ENCODE measurements at regions not wholly inside any gene's neighbourhood (a gene's known extent, or its start where the extent isn't known, plus 50 kb on each side); places are given as distances from the start of the nearest gene placed in this dataset.

GRCh38 chr9:1882711-1883403 is 132.3 kb upstream of the SMARCA2 start:
- no peaks in the 10 kb centered on the region for H3K27me3 ChIP-seq (ENCODE audit: insufficient read depth, low read depth, low read length)
- H4K20me1 ChIP-seq (ENCODE audit: insufficient read depth), result no peaks in the 10 kb centered on the region
- H3K4me2 ChIP-seq (ENCODE audit: low read length), result no peak overlapping the region
- no peak overlapping the region for H3K4me3 ChIP-seq (ENCODE audit: low read length)
- H3K27ac ChIP-seq (ENCODE audit: low read length), result no peak overlapping the region
- no peaks in the 10 kb centered on the region for H3K79me2 ChIP-seq (replicated peaks; ENCODE audit: insufficient read depth, low read length)
- H3K9me3 ChIP-seq (ENCODE audit: low read length), result no peaks in the 10 kb centered on the region
- no peak overlapping the region for H3K9ac ChIP-seq (ENCODE audit: low read length)
- H3K36me3 ChIP-seq (ENCODE audit: insufficient read depth, low read length), result no peaks in the 10 kb centered on the region
- H2AFZ ChIP-seq (ENCODE audit: low read depth, low read length), result no peak overlapping the region
- no peaks in the 10 kb centered on the region for H3K9me2 ChIP-seq (ENCODE audit: insufficient read depth, low read length)
- TF ChIP-seq EP300 (conservative IDR thresholded peaks at IDR 0.05; ENCODE audit: poor library complexity, severe bottlenecking), result no peak
- TF ChIP-seq EZH2 (IDR thresholded peaks at IDR 0.05; ENCODE audit: borderline replicate concordance, insufficient read depth, low read length, poor library complexity, severe bottlenecking), result no peak
- no peak for TF ChIP-seq RAD21 (conservative IDR thresholded peaks at IDR 0.05)
- TF ChIP-seq REST (IDR thresholded peaks at IDR 0.05; ENCODE audit: borderline replicate concordance), result no peak
- no peak for TF ChIP-seq CTCF (IDR thresholded peaks at IDR 0.05; ENCODE audit: poor library complexity, severe bottlenecking)
- no peak for TF ChIP-seq TAF1 (IDR thresholded peaks at IDR 0.05; ENCODE audit: low read depth)
- no peak for TF ChIP-seq MXI1 (conservative IDR thresholded peaks at IDR 0.05; ENCODE audit: poor library complexity, severe bottlenecking)
- no peak for TF ChIP-seq SMC3 (conservative IDR thresholded peaks at IDR 0.05; ENCODE audit: poor library complexity)
- no peak for TF ChIP-seq POLR2AphosphoS5 (IDR thresholded peaks at IDR 0.05)
- no peaks in the 10 kb centered on the region for H3F3A ChIP-seq (ENCODE audit: insufficient read depth, low read length, poor library complexity, severe bottlenecking)

- H3K9me3 ChIP-seq (ENCODE audit: low read length), result no peaks in the 10 kb centered on the region
- TF ChIP-seq CTCF (IDR thresholded peaks at IDR 0.05; ENCODE audit: poor library complexity, severe bottlenecking) (no peak), EZH2 (IDR thresholded peaks at IDR 0.05; ENCODE audit: borderline replicate concordance, insufficient read depth, low read length, poor library complexity, severe bottlenecking) (no peak), TAF1 (IDR thresholded peaks at IDR 0.05; ENCODE audit: low read depth) (no peak)
- no peaks in the 10 kb centered on the region for H3K9me2 ChIP-seq (ENCODE audit: insufficient read depth, low read length)
- no peak overlapping the region for H3K4me3 ChIP-seq (ENCODE audit: low read length)
- no peaks in the 10 kb centered on the region for H3K36me3 ChIP-seq (ENCODE audit: insufficient read depth, low read length)
- no peaks in the 10 kb centered on the region for H3K27me3 ChIP-seq (ENCODE audit: insufficient read depth, low read depth, low read length)
- no peaks in the 10 kb centered on the region for H3K79me2 ChIP-seq (replicated peaks; ENCODE audit: insufficient read depth, low read length)
- H4K20me1 ChIP-seq (ENCODE audit: insufficient read depth), result no peaks in the 10 kb centered on the region
- H3F3A ChIP-seq (ENCODE audit: insufficient read depth, low read length, poor library complexity, severe bottlenecking), result no peaks in the 10 kb centered on the region
- no peak overlapping the region for H2AFZ ChIP-seq (ENCODE audit: low read depth, low read length)
- H3K4me2 ChIP-seq (ENCODE audit: low read length), result no peak overlapping the region
- no peak overlapping the region for H3K9ac ChIP-seq (ENCODE audit: low read length)
- no peak overlapping the region for H3K27ac ChIP-seq (ENCODE audit: low read length)
Measured at GRCh38 chr9:1890201-1890600, 124.9 kb upstream of the SMARCA2 start.

All from neural cell (in vitro differentiated cells).